Hepatocyte (in vitro differentiated cells): ENCODE measurements at regions not wholly inside any gene's neighbourhood (a gene's known extent, or its start where the extent isn't known, plus 50 kb on each side); places are given as distances from the start of the nearest gene placed in this dataset.

ENCODE experiments used
- CTCF ChIP-seq: fragments of 200-600 bp; sonication (generic); IDR thresholded peaks from 2 replicates; pipeline ENCODE4 v1.5.1; 2016; ENCODE audit warnings: antibody characterized with exemption, mild to moderate bottlenecking; ENCODE audit not compliant: poor library complexity
- EZH2phosphoT487 ChIP-seq: fragments of 200-600 bp; sonication (generic); IDR thresholded peaks from one replicate; pipeline ENCODE4 v1.6.1; 2018; ENCODE audit warnings: antibody characterized with exemption, mild to moderate bottlenecking, low read depth, moderate library complexity; ENCODE audit not compliant: unreplicated experiment, severe bottlenecking

GRCh38 chr4:182093935-182094334 lies 149.3 kb upstream of the TENM3 start:
- TF ChIP-seq CTCF (no peak), EZH2phosphoT487 (no peak)
